CD4-positive, alpha-beta T cell treated with Interleukin-4 for 4 hours (primary cell): ENCODE measurements at regions not wholly inside any gene's neighbourhood (a gene's known extent, or its start where the extent isn't known, plus 50 kb on each side); places are given as distances from the start of the nearest gene placed in this dataset.

Experiments
- DNase-seq: peaks from one replicate; pipeline ENCODE4 v3.0.0-alpha.2; 2020

- DNase-seq, result no peak
Observed at GRCh38 chr15:70291305-70292075, 193.8 kb upstream of the TLE3 start.

DNA sequence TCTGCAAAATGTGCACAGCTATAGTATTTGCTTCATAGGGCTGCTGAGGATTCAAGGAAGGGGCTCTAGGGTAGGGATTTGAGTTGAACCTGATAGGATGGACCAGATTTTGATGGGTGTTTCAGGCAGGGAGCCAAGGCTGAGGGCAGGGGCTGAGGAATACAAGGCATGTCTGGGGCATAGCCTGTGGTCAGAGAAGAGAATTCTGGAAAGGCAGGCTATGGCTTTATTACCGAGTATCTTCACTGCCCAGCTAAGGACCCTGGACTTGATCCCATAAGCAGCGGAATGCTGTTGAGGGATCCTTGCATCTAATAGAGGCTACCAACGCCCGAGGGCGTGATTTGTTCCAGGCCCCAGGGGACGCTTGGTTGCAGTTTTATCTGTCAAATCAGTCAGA, 193.0 kb upstream of the TLE3 start:
- DNase-seq, result no peak

GRCh38 chr15:70289191-70289955, 191.7 kb upstream of the TLE3 start:
- DNase-seq, result no peak

GRCh38 chr15:70286113-70286806, 188.5 kb upstream of the TLE3 start:
- no peak for DNase-seq

- no peak for DNase-seq
Observed at GRCh38 chr15:70284438-70285214, 186.9 kb upstream of the TLE3 start.

- DNase-seq, result no peak
Observed at GRCh38 chr15:70283511-70283910, 185.8 kb upstream of the TLE3 start.

DNA sequence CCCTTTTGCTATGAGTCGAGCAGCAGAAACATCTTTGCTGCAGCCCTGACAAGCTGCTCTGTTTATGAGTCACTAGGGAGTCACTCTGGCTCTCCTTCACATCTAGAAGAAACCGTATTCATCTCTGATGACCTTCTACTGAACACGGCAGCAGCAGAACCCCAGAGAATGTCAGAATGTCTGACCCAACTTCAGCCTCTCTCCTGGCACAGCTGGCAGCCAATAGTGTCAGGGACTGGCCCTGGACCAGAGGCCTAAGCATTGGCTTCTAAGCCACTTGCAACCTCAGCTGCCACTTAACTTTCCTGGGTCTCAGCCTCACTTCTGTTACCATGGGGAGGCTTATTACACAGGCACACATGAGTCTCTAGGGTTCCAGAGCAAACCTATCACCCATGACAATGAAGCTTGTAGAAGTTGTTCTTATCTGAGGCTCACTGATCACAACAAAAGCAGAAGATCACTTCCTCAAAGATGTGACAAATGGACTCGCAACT, 184.1 kb upstream of the TLE3 start:
- no peak for DNase-seq

DNA sequence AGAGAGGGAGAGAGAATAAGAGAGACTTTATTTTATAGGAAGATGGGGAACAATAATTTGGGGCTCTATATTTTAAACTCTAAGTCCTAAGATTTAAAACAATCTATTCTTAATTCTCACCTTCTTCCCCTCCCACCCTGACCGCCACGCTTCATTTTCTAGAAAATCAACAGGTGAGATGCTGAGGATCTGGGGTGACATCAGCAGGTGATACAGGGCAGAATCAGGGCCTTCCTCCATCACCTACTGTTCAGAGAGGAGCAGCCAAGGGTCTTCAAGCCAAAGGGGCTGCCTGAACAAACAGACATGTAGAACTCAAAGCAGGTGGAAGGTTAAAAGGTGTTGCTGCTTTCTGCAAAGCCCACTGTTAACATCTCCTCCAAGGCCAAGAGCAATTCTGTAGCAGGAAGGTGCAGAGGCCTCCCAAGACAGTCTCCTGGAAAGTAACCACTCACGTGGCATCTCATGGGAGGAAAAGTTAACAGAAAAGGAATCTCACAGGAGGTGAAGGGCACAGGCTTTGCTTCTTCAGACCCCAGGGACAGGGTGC, 183.6 kb upstream of the TLE3 start:
- no peak for DNase-seq

DNA sequence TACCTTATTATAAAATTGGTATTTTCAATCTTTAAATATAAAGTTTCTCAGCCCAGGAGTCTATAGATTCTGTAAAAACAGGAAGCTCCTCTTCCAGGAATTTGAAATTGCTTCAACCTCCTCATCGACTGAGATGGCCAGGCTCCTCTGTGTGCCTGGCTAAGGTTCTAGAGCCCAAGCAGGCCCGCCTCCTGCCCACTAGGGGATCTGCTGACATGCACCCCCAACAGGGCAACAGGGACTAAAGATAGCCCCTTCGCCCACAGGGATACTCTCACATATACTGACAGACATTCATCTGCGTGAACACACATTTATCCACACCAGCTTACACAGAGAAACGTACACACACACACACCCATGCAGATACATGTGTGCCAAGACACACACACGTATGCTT, 183.1 kb upstream of the TLE3 start:
- DNase-seq, result no peak

DNA sequence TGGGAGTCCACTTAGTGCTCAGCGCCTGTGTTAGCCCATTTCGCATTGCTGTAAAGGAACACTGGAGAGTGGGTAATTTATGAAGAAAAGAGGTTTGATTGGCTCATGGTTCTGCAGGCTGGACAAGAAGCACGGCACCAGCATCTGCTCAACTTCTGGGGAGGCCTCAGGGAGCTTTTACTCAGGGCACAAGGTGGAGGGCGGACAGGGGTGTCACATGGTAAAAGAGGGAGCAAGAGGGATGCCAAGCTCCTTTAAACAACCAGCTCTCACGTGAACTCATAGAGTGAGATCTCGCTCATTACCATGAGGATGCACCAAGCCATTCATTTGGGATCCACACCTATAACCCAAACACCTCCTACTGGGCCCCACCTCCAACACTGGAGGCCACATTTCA, 181.4 kb upstream of the TLE3 start:
- no peak for DNase-seq

GRCh38 chr15:70278644-70279043, 180.9 kb upstream of the TLE3 start:
- DNase-seq, result no peak

- DNase-seq, result no peak
Observed at GRCh38 chr15:70277556-70277955, 179.8 kb upstream of the TLE3 start.

DNA sequence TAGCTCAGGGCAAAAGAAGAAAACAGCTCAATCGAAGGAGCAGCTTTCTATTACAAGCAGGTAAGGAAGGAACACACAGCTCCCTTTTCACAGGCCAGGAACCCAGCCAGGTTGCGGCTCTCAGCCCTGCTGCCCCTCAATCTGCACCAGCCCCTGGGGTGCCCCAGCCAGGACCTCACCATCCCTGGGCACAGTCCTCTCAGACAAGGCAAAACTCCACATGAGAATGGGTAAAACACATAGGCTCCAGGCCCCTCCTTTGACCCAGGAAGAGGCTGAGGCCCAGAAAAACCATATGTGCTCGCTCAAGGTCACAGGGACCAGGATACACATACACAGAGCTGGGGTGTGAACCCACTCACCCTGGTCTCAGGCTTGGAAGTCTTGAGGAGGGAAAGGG, 178.7 kb upstream of the TLE3 start:
- DNase-seq, result no peak

DNA sequence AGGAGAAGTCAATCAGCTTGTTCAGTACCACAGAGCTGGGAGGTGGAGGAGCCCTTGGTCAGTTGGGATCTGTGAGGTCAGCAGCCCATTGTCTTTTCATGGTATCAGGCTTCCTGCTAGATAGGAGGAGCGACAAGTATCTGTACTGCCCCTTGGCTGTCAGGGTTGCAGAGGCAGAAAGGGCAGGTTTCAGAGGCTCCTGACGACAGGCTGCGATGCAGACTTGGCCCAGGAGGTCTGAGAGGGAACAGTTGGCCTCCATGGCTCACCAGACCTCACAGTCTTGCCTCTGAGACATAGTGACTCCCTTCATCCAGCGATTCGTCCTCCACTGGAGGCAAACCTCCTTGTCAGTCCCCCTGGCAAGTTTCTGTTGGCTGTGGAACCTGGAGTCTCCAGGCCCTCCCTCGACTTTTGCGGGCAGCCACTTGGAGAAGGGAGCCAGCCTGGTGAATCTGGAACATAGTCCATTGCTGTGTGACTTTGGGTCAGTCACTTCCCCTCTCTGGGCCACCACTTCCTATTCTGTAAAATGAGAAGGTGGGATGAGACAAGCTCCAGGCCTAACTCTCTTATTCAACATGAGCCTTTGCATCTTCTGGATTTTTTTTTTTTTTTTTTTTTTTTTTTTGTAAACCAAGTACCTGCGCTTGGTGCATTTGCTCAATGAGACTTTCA, 177.9 kb upstream of the TLE3 start:
- no peak for DNase-seq

DNA sequence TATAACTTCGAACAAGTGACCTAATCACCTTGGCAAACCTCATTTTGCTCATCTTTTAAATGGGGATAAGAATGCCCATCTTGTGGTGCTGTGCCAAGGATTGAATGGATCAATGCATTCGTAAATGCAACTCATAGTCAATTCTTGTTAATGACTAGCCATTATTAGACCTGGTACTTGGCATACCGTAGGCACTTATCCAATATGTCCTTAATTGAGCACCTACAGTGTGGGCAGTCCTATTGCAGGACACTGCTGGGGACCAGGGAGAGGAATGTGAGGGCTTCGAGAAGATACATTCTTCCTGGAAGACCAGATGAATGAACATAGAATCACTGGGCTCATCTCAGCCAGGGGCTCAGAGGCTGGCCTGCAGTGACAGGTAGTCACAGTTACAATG, 177.2 kb upstream of the TLE3 start:
- no peak for DNase-seq

DNA sequence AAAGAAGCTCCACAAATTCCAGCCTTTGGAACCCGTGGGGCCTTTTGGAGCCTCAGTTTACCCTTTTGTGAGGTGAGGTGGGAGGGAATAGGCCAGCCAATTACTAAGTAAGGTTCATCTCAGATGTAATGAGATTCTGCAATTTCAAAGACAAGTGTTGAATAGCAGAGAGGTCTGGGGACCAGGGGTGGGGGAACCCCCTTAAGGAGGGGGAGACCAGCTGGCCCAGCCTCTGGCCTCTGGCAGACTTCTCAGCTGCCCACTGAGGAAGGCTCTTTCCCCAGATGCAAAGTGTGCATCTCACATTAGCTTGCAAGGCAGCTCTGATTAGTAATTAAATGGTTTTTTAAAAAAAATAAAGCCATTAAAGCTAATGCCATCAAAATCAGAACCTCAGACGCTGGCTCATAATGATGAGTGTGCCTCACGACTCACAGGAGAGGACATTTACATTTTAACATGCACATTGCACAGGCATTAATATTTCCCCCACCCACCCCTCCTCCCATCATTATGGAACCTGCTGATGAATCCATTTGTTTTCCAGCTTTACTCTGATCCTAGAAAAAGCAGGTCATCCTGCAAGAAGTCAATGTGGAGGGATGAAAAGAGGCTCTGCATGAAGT, 176.7 kb upstream of the TLE3 start:
- no peak for DNase-seq

DNA sequence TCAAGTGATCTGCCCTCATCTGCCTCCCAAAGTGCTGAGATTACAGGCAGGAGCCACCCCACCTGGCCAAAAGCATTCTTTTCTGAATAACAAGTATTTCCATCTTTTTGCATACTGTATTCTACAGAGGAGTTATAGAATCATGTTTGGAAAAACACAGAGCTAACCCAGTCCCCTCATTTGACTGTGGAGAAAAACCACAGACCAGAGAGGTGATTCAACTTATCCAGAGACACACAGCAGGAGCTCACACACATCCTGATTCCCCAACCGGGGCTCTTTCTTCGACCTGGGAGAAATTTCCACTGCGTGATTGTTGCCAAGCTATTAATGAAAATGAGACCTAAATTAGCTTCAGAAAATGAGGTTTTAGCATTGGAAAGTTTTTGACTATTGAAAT, 176.1 kb upstream of the TLE3 start:
- no peak for DNase-seq

DNA sequence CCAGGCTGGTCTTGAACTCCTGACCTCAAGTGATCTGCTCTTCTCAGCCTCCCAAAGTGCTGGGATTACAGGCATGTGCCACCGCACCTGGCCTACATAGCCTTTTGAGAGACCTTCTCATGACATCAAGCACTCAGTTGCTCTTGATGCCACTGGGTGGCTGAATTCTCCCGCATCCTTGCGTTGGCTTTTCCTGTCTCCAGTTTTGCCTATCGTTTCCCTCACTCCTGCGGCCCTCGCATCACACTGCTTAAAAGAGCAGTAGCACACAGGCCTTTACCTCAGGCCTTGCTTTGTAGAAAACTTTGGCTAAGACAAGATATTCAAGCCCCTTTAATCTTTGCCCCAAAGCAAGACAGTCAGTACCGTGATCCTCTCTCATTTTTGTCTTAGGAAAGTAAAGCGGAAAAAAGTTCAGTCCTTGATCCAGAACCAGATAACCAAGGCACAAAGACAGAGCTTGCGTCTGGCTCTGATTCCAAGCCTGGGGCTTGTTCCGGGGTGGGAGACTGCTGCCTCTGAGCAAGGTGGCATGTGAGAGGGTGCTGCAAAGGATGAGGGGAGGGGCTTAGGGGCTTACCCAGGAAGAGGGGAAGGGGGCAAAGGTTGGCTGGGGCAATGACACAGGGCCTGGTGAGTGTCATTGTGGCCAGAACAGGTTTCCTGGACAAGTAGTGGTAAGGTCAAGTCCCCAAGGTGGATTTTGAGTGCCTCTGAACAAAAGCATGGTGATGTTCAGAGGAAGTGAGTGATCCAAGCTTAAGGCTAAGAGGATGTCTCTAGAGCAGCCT, 175.0 kb upstream of the TLE3 start:
- DNase-seq, result no peak

- no peak for DNase-seq
Observed at GRCh38 chr15:70271422-70272088, 173.8 kb upstream of the TLE3 start.

GRCh38 chr15:70270752-70271111, 173.0 kb upstream of the TLE3 start:
- DNase-seq, result no peak
